RWPE1 (cell line): ENCODE measurements at regions not wholly inside any gene's neighbourhood (a gene's known extent, or its start where the extent isn't known, plus 50 kb on each side); places are given as distances from the start of the nearest gene placed in this dataset.

Source experiments
- CTCF ChIA-PET: fragments of 350-600 bp; sonication (Branson Sonifier 250); formaldehyde crosslinking; extraction: SDS; loops from one replicate; lab custom pipeline; 2021; lab: Yijun Ruan, JAX
- POLR2A ChIA-PET: fragments of 400-600 bp; formaldehyde crosslinking; extraction: SDS; loops from one replicate; lab custom pipeline; 2020; ENCODE audit warnings: antibody characterized with exemption; ENCODE audit not compliant: low non-redundant PET; lab: Yijun Ruan, JAX
- DNase-seq: peaks from one replicate; pipeline ENCODE4 v3.0.0; 2012; ENCODE audit warnings: low spot score
- H3K27ac ChIP-seq: fragments of 450-650 bp; 2 replicates; pipeline ENCODE4 v1.5.1; 2017
- TF ChIP-seq, protein P1 (sequence below): fragments of 450-650 bp; conservative IDR thresholded peaks from 2 replicates; pipeline ENCODE4 v1.5.1; 2017; ENCODE audit warnings: low read depth, mild to moderate bottlenecking

DNA sequence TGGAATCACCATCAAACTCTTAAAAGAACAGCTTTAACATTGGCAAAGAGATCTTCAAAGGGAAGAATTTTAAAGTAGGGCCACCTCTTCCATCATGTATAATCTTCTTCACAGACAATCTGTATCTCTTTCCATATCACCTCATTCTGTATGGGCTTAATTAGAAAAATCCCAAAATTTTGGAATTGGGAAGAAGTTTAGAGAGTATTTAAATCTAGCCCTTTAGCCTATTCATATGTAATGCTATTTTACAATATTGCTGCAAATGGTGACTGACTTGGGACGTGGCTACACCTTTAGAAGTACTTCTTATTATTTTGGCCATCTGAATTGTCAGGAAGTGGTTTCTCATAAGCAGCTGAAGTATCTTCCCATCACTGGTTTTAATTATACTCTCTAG lies 474.3 kb downstream of the RFPL4B start:
- no peak for DNase-seq
- ChIA-PET CTCF (interaction anchor here (0.6 kb wide), 1 partner anchor 1654 kb away, joined by 3 read pairs; no protein-coding TSS in a partner anchor), POLR2A (no interaction called here)
- TF ChIP-seq, protein P1, sequence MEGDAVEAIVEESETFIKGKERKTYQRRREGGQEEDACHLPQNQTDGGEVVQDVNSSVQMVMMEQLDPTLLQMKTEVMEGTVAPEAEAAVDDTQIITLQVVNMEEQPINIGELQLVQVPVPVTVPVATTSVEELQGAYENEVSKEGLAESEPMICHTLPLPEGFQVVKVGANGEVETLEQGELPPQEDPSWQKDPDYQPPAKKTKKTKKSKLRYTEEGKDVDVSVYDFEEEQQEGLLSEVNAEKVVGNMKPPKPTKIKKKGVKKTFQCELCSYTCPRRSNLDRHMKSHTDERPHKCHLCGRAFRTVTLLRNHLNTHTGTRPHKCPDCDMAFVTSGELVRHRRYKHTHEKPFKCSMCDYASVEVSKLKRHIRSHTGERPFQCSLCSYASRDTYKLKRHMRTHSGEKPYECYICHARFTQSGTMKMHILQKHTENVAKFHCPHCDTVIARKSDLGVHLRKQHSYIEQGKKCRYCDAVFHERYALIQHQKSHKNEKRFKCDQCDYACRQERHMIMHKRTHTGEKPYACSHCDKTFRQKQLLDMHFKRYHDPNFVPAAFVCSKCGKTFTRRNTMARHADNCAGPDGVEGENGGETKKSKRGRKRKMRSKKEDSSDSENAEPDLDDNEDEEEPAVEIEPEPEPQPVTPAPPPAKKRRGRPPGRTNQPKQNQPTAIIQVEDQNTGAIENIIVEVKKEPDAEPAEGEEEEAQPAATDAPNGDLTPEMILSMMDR: no peak
- H3K27ac ChIP-seq: no peak overlapping the region

DNA sequence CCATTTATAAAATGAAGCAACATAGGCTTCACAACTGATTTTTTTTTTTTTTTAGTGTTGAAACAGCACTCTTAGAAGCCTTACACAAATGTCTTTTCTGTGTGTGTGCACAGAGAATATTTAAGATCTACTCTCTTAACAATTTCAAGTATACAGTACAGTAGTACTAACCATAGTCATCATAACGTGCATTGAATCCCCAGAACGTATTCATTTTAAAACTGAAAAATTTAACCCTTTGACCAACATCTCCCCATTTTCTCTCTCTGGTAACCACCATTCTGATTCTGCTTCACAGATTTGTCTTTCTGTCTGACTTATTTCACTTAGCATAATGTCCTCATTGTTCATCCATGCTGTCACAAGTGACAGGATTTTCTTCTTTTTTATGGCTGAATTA lies 475.6 kb downstream of the RFPL4B start:
- TF ChIP-seq, protein P1: no peak
- ChIA-PET CTCF (no interaction called here), POLR2A (no interaction called here)
- no peak for DNase-seq
- no peak overlapping the region for H3K27ac ChIP-seq

GRCh38 chr6:112827793-112828192 lies 480.7 kb downstream of the RFPL4B start:
- TF ChIP-seq, protein P1: no peak
- no peak for DNase-seq
- no peak overlapping the region for H3K27ac ChIP-seq
- CTCF ChIA-PET: interaction anchor here (0.5 to 0.7 kb wide), 2 partner anchors 305 to 538 kb away, joined by 3 to 7 read pairs; no protein-coding TSS in a partner anchor
- POLR2A ChIA-PET: no interaction called here

DNA sequence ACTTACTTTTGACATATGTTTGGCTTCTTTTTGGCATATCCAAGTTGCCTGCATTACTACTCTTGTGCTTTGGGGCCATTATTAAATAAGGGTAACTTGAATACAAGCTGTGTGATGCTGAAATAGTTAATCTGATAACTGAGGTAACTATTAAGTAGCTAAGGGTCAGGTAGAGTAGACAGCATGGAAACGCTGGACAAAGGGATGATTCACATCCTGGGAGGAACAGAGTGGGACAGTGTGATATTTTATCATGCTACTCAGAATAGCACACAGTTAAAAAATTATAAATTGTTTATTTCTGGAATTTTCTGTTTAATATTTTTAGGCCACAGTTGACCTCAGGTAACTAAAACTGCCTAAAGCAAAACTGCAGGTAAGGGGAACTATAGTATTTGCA lies 483.9 kb downstream of the RFPL4B start:
- ChIA-PET POLR2A (no interaction called here), CTCF (no interaction called here)
- TF ChIP-seq, protein P1: no peak
- no peak overlapping the region for H3K27ac ChIP-seq
- no peak for DNase-seq

GRCh38 chr6:112833581-112834131 lies 486.5 kb downstream of the RFPL4B start:
- DNase-seq: no peak
- TF ChIP-seq, protein P1: no peak
- no peak overlapping the region for H3K27ac ChIP-seq
- POLR2A ChIA-PET: no interaction called here
- CTCF ChIA-PET: no interaction called here

GRCh38 chr6:112835078-112835477 lies 487.9 kb downstream of the RFPL4B start:
- POLR2A ChIA-PET: no interaction called here
- DNase-seq: no peak
- CTCF ChIA-PET: interaction anchor here (0.5 kb wide), 1 partner anchor 152 kb away, joined by 3 read pairs; no protein-coding TSS in a partner anchor
- TF ChIP-seq, protein P1: no peak
- no peak overlapping the region for H3K27ac ChIP-seq
